GM23338 (cell line): ENCODE measurements at regions not wholly inside any gene's neighbourhood (a gene's known extent, or its start where the extent isn't known, plus 50 kb on each side); places are given as distances from the start of the nearest gene placed in this dataset.

Experiments used
- CREB1 ChIP-seq: fragments of 250-450 bp; sonication (Bioruptor Pico); IDR thresholded peaks from 2 replicates; pipeline ENCODE4 v1.5.0; 2020; ENCODE audit warnings: low read depth, mild to moderate bottlenecking, moderate library complexity
- CTCF ChIP-seq, 2 experiments: fragments of 200-600 bp in 1 of 2; sonication (generic) in 1 of 2; conservative IDR thresholded peaks; 2 replicates each; pipeline versions ENCODE4 v1.5.1 to v1.6.1; 2016 to 2017; ENCODE audit warnings: antibody characterized with exemption in 2 of 2, low read depth in 2 of 2, mild to moderate bottlenecking in 2 of 2, moderate library complexity in 1 of 2
- EZH2 ChIP-seq: fragments of 200-600 bp; sonication (generic); IDR thresholded peaks from one replicate; pipeline ENCODE4 v1.8.0; 2017; ENCODE audit warnings: antibody characterized with exemption, mild to moderate bottlenecking, low read depth; ENCODE audit not compliant: unreplicated experiment
- EZH2phosphoT487 ChIP-seq: fragments of 200-600 bp; sonication (generic); IDR thresholded peaks from one replicate; pipeline ENCODE4 v1.8.1; 2018; ENCODE audit warnings: antibody characterized with exemption; ENCODE audit not compliant: unreplicated experiment
- JUNB ChIP-seq: IDR thresholded peaks from one replicate; pipeline ENCODE4 v1.6.1; 2016; ENCODE audit warnings: antibody characterized with exemption; ENCODE audit not compliant: unreplicated experiment
- NANOG ChIP-seq: IDR thresholded peaks from 2 replicates; pipeline ENCODE4 v1.6.1; 2016; ENCODE audit warnings: antibody characterized with exemption, borderline replicate concordance
- POLR2AphosphoS5 ChIP-seq: IDR thresholded peaks from 2 replicates; pipeline ENCODE4 v1.6.1; 2016; ENCODE audit warnings: antibody characterized with exemption, low read depth
- REST ChIP-seq: IDR thresholded peaks from one replicate; pipeline ENCODE4 v1.6.1; 2018; ENCODE audit warnings: antibody characterized with exemption; ENCODE audit not compliant: unreplicated experiment
- ZNF331 ChIP-seq: fragments of 250-450 bp; sonication (Bioruptor Pico); IDR thresholded peaks from 2 replicates; pipeline ENCODE4 v1.5.0; 2020; ENCODE audit warnings: low read depth, mild to moderate bottlenecking, moderate library complexity

- TF ChIP-seq CTCF (conservative IDR thresholded peaks at IDR 0.05; ENCODE audit: low read depth in 2 of 2) = no peak
- no peak for TF ChIP-seq POLR2AphosphoS5
- no peak for TF ChIP-seq EZH2
- TF ChIP-seq CREB1 (CRISPR knock-in tag) = no peak
- TF ChIP-seq REST = no peak
- TF ChIP-seq NANOG = no peak
- no peak for TF ChIP-seq EZH2phosphoT487
- no peak for TF ChIP-seq ZNF331 (CRISPR knock-in tag)
- no peak for TF ChIP-seq JUNB
Observed at GRCh38 chr1:60516996-60517395, 443.4 kb upstream of the C1orf87 start.
